ENCODE measurements at regions not wholly inside any gene's neighbourhood (a gene's known extent, or its start where the extent isn't known, plus 50 kb on each side); places are given as distances from the start of the nearest gene placed in this dataset.
A peak's percentile ranks its signal among the peaks of the same experiment; 100 is the strongest.
"Not testable (repeated sequence)": the region's sequence is repeated elsewhere in the genome, so short reads cannot be mapped to it uniquely, and the experiment has no call there.

- intact Hi-C loops (cut with DNase I) = no loop called here
- 47% methylated on average over 11 of the region's 11 CpGs for WGBS
- Histone ChIP-seq H3K36me3 (no peaks in the 10 kb centered on the region), H3K9me3 (no peaks in the 10 kb centered on the region), H3K27me3 (no peaks in the 10 kb centered on the region), H3K4me1 (peaks cover 0 to 13% (median 11%) of the 10 kb centered on the region in 4 donors), H3K4me3 (no peak overlapping the region), H3K27ac (replicated peaks in 1 of 4) (no peak overlapping the region)
- TF ChIP-seq EP300 (IDR thresholded peaks at IDR 0.05) = no peak
- no peak for TF ChIP-seq POLR2A (IDR thresholded peaks at IDR 0.05; ENCODE audit: low read depth)
- TF ChIP-seq CTCF (IDR thresholded peaks at IDR 0.05) = no peak
- no peak for TF ChIP-seq POLR2AphosphoS5 (IDR thresholded peaks at IDR 0.05)
- DNase-seq (ENCODE audit: extremely low spot score) = peak; percentile 66
Observed at GRCh38 chr13:50650592-50651504, 192.6 kb downstream of the DLEU7 start.

GRCh38 chr13:50651922-50652321 lies 191.6 kb downstream of the DLEU7 start:
- TF ChIP-seq POLR2A (IDR thresholded peaks at IDR 0.05; ENCODE audit: low read depth) (no peak), EP300 (IDR thresholded peaks at IDR 0.05) (no peak), POLR2AphosphoS5 (IDR thresholded peaks at IDR 0.05) (no peak), CTCF (IDR thresholded peaks at IDR 0.05) (no peak)
- Histone ChIP-seq H3K4me3 (no peak overlapping the region), H3K27me3 (no peaks in the 10 kb centered on the region), H3K9me3 (no peaks in the 10 kb centered on the region), H3K27ac (replicated peaks in 1 of 4) (no peak overlapping the region), H3K4me1 (peaks cover 0 to 13% (median 11%) of the 10 kb centered on the region in 4 donors), H3K36me3 (no peaks in the 10 kb centered on the region)
- 64% methylated on average over 3 of the region's 3 CpGs for WGBS
- intact Hi-C loops (cut with DNase I) = no loop called here
- no peak for DNase-seq (ENCODE audit: extremely low spot score)

GRCh38 chr13:50654331-50654730 lies 189.2 kb downstream of the DLEU7 start:
- H3K36me3 ChIP-seq = no peaks in the 10 kb centered on the region
- no peak for TF ChIP-seq EP300 (IDR thresholded peaks at IDR 0.05)
- TF ChIP-seq POLR2AphosphoS5 (IDR thresholded peaks at IDR 0.05) = no peak
- TF ChIP-seq CTCF (IDR thresholded peaks at IDR 0.05) = no peak
- TF ChIP-seq POLR2A (IDR thresholded peaks at IDR 0.05; ENCODE audit: low read depth) = no peak
- H3K9me3 ChIP-seq = no peaks in the 10 kb centered on the region
- no peak overlapping the region for H3K27ac ChIP-seq (replicated peaks in 1 of 4)
- no peak overlapping the region for H3K4me3 ChIP-seq
- intact Hi-C loops (cut with DNase I) = no loop called here
- no peak for DNase-seq (ENCODE audit: extremely low spot score)
- WGBS = 91% methylated on average over 4 of the region's 4 CpGs
- no peaks in the 10 kb centered on the region for H3K27me3 ChIP-seq
- H3K4me1 ChIP-seq = peaks cover 0 to 13% (median 11%) of the 10 kb centered on the region in 4 donors

GRCh38 chr13:50661881-50662280 lies 181.6 kb downstream of the DLEU7 start:
- intact Hi-C loops (cut with DNase I) = not testable (repeated sequence)

GRCh38 chr13:50664951-50665350 lies 178.5 kb downstream of the DLEU7 start:
- no peaks in the 10 kb centered on the region for H3K4me1 ChIP-seq

More at GRCh38 chr13:50661881-50662280, 181.6 kb downstream of the DLEU7 start:
- peak; percentile 24 for DNase-seq (ENCODE audit: extremely low spot score)
- H3K4me3 ChIP-seq; H3K9me3 ChIP-seq; H3K27ac ChIP-seq (replicated peaks in 1 of 4); H3K36me3 ChIP-seq; H3K27me3 ChIP-seq; H3K4me1 ChIP-seq: not testable (repeated sequence)
- WGBS = 99% methylated on average over 5 of the region's 5 CpGs

More at GRCh38 chr13:50664951-50665350, 178.5 kb downstream of the DLEU7 start:
- 94% methylated on average over 2 of the region's 2 CpGs for WGBS
- DNase-seq (ENCODE audit: extremely low spot score) = no peak
- Histone ChIP-seq H3K27ac (replicated peaks in 1 of 4) (no peak overlapping the region), H3K4me3 (no peak overlapping the region), H3K9me3 (peaks cover 0 to 4% (median 0%) of the 10 kb centered on the region in 4 donors), H3K36me3 (no peaks in the 10 kb centered on the region), H3K27me3 (no peaks in the 10 kb centered on the region)
- TF ChIP-seq POLR2AphosphoS5 (IDR thresholded peaks at IDR 0.05) (no peak), EP300 (IDR thresholded peaks at IDR 0.05) (no peak), CTCF (IDR thresholded peaks at IDR 0.05) (no peak), POLR2A (IDR thresholded peaks at IDR 0.05; ENCODE audit: low read depth) (no peak)
- intact Hi-C loops (cut with DNase I) = no loop called here

Measured in esophagus muscularis mucosa (tissue), 4 donors.